ENCODE measurements at regions not wholly inside any gene's neighbourhood (a gene's known extent, or its start where the extent isn't known, plus 50 kb on each side); places are given as distances from the start of the nearest gene placed in this dataset.

DNA sequence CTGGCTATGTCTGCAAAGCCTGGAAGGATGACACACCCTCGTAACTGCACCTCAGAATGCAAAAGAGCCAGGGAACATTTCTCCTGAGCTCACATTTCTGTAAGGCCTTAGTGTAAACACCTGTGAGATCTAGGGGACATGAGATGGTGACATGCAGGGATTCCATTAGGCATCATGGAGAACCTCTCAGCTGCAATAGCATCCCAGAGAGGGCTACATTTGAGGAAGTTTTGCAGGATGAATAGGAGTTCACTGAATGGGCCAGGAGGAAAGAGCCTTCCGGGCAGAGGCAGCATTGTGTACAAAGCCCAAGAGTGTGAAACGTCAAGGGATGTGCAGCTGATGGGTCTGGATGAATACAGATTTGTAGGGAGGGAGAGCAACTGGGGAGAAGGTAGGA, 223.0 kb upstream of the RPL38 start:
- no peak for DNase-seq (ENCODE audit: low spot score)

DNA sequence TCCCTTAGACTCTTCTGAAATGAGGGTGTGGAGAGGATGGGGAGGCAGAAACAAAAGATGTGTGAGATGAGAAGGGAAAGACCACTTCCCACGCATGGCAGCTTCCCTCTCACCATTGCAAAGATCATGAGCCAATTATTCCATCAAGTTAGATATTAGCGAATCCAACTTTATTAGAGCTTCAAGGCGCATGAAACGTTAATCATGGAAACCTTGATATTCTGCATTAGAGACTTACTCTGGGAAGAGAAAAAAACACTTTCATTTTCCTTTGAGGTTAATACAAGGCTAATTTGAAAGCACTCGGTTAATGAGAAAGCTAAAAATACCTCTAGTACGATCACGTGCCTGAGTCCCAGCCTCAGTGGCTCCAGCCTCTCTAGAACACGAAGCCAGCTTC, 220.6 kb upstream of the RPL38 start:
- DNase-seq (ENCODE audit: low spot score): no peak

- DNase-seq (ENCODE audit: low spot score): no peak
Measured at GRCh38 chr17:73983621-73984400, 219.7 kb upstream of the RPL38 start.

- no peak for DNase-seq (ENCODE audit: low spot score)
Measured at GRCh38 chr17:73984941-73985340, 218.5 kb upstream of the RPL38 start.

DNA sequence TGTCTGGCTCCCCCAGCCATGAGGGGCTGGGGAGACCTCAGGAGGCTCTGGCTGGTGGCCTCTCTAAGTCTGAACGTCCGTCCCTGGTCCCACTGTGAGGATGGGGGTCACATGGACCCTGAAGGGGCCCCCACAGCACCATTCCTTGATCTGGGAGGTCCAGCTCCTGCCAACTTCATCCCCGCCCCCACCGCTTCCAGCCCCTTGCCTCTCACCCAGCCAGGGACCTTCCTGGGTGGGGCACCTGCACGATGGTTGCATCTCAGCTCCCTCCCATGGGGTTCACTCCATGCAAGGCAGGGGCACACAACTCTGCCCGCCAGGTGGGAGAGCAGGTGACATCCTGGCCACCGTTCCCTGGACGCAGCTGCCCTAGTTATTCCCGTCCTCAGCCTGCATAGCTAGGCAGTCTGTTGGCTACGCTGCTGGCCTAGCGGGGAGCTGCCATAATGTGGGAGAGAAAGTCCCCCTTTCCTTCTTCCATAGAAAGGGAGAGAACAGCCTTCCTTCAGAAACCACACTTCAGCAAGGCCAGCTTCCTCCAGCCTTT, 217.9 kb upstream of the RPL38 start:
- DNase-seq (ENCODE audit: low spot score): no peak

DNA sequence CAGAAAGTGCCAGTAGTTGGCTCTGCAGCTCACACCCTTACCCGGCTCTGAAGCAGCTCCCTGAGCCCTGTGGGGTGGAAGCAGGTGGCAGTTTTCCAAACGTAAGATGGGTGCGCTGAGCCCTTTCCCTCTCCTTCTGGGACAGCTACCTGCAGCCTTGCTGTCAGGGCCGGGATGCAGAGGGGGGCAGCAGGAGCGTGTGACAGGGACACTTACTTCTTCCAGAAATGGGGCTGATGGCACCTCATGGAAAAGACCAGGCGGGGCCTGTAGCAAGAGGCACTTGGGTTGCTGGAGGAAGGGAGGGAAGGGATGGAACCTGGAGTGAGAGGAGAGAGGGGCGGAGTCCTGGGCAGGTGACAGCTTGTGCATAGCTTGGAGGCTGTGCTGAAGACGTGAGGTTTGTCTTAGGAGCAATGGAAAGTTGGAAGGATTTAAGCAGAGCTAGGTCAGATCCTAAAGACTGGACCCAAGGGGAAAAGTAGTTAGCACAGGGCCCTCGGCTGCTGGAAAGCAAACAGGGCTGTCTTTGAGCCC, 216.8 kb upstream of the RPL38 start:
- DNase-seq (ENCODE audit: low spot score): no peak

GRCh38 chr17:73987395-73987794, 216.1 kb upstream of the RPL38 start:
- no peak for DNase-seq (ENCODE audit: low spot score)

- no peak for DNase-seq (ENCODE audit: low spot score)
Measured at GRCh38 chr17:73987845-73988509, 215.5 kb upstream of the RPL38 start.

- no peak for DNase-seq (ENCODE audit: low spot score)
Measured at GRCh38 chr17:73989671-73990070, 213.8 kb upstream of the RPL38 start.

DNA sequence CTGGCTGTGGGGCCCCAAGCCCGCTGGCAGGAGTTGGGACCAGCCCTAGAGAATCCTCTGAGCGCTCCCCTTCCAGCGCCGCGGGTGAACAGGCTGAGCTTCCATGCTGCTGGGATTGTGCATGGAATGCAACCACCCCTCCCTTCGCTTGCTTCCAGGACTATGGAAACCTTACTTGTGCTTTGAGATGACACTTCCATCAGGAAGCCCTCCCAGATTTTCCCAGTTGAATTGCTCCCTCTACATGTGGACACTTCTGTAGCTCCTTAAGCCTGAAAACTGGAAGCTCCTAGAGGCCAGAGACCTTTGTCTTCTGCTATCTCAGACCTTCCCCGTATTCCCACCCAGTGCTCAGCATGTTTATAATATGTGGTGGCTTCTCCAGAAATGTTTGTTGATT, 213.2 kb upstream of the RPL38 start:
- DNase-seq (ENCODE audit: low spot score): no peak

DNA sequence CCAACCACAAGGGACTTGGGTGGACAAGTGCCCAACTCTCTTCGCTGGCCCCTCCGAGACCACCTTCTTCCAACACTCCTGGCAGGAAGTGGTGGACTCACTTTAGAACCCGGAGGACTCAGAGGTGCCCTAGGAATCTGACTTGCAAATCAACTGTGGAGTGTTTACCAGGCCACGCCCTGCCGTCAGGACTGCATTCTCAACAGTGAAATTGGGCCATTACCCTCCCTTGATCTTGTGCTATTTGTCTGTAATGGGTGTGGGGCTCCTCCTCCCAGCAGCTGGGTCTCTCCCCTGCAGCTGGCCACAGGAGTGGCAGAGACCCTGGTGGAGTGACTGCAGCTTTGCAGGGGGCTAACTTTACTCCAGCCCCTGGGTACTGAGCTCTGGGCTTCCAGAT, 212.2 kb upstream of the RPL38 start:
- no peak for DNase-seq (ENCODE audit: low spot score)

DNA sequence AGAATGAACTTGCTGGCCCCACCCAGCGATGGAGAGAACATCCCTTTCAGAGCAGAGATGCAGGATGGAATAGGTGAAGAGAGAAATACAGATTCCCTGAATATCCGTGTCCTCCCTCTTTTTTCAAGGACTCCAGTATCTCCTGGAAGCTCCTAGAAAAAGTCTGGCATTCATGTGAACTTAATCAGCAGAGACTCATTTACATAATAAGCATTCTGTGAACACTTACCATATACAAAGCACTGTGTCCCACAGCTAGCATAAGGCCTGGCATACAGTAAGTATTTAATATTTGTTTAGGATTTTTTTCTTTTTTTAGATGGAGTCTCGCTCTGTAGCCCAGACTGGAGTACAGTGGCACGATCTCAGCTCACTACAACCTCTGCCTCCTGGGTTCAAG, 208.5 kb upstream of the RPL38 start:
- no peak for DNase-seq (ENCODE audit: low spot score)

DNA sequence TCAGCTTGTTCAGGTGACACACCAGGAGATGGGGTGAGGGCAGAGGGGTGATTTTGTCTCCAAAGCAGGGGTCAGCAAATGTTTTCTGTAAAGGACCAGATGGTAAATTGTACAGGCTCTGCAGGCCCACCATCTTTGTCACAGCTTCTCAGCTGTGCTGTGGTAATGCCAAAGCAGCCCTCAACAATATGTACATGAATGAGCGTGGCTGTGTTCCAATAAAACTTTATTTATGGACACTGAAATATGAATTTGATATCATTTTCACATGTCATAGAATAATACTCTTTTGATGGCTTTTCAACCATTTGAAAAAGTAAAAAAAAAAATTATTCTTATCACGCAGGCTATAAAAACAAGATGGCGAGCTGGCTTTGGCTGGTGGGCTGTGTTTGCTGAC, 206.4 kb upstream of the RPL38 start:
- DNase-seq (ENCODE audit: low spot score): no peak

DNA sequence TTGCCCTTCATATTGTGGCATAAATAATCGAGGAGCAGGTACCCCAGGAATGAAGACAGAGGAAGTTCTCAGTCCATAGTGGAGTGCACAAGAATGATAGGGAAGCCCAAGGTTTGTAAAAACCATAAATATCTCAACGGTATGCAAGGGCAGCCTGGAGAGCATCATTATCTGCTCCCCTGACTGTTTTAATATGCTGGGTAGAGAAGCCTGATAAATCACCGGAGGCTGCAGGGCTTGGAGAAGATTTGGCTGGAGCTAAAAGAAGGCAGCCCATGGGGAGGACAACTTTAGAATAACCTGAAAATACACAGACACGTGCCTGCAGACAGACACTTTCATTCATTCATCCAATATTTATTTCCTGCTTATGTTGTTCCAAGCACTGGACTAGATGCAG, 205.2 kb upstream of the RPL38 start:
- DNase-seq (ENCODE audit: low spot score): no peak

- no peak for DNase-seq (ENCODE audit: low spot score)
Measured at GRCh38 chr17:73998653-73999645, 204.5 kb upstream of the RPL38 start.

- no peak for DNase-seq (ENCODE audit: low spot score)
Measured at GRCh38 chr17:74001145-74001544, 202.3 kb upstream of the RPL38 start.

- no peak for DNase-seq (ENCODE audit: low spot score)
Measured at GRCh38 chr17:74002241-74002640, 201.2 kb upstream of the RPL38 start.

GRCh38 chr17:74004056-74004455, 199.4 kb upstream of the RPL38 start:
- no peak for DNase-seq (ENCODE audit: low spot score)

- DNase-seq (ENCODE audit: low spot score): no peak
Measured at GRCh38 chr17:74005790-74006189, 197.7 kb upstream of the RPL38 start.

DNA sequence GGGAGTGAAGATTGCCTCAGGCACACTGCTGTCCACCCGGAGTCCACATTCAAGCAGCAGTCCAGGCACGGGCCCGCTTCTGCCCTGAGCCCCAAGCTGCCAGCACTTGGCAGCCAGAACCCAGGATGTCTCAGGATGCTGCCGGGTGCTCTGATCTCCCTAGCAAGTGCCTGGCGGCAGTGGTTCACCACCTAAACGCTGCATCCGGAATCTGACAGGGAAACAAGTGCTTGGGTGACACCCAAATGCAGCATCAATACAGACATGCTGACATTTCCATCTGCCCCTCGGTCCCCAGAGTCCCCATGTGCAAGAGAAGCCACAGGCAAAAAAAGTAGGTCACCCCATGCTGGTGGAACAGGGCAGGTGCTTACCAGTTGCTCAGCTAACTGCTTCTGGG, 197.1 kb upstream of the RPL38 start:
- DNase-seq (ENCODE audit: low spot score): no peak

- no peak for DNase-seq (ENCODE audit: low spot score)
Measured at GRCh38 chr17:74008196-74008595, 195.3 kb upstream of the RPL38 start.
